ENCODE measurements at regions not wholly inside any gene's neighbourhood (a gene's known extent, or its start where the extent isn't known, plus 50 kb on each side); places are given as distances from the start of the nearest gene placed in this dataset.
"Not testable (repeated sequence)": the region's sequence is repeated elsewhere in the genome, so short reads cannot be mapped to it uniquely, and the experiment has no call there.

GRCh38 chr7:79774150-79774549, 320.7 kb upstream of the MAGI2 start:
- Histone ChIP-seq H3K36me3 (no peaks in the 10 kb centered on the region), H3K27ac (no peak overlapping the region), H3K4me1 (no peaks in the 10 kb centered on the region), H3K4me3 (no peak overlapping the region), H3K9me3 (no peaks in the 10 kb centered on the region), H3K27me3 (ENCODE audit: low read depth) (no peaks in the 10 kb centered on the region)
- ATAC-seq (no peak), DNase-seq (no peak)
- no peak for TF ChIP-seq CTCF (IDR thresholded peaks at IDR 0.05)
- intact Hi-C loops (cut with DNase I) = no loop called here

GRCh38 chr7:79770970-79771369, 317.5 kb upstream of the MAGI2 start:
- ATAC-seq (no peak), DNase-seq (no peak)
- H3K36me3 ChIP-seq = no peaks in the 10 kb centered on the region
- H3K27ac ChIP-seq = no peak overlapping the region
- no peaks in the 10 kb centered on the region for H3K27me3 ChIP-seq (ENCODE audit: low read depth)
- H3K4me1 ChIP-seq = no peaks in the 10 kb centered on the region
- no peak overlapping the region for H3K4me3 ChIP-seq
- TF ChIP-seq CTCF (IDR thresholded peaks at IDR 0.05) = no peak
- H3K9me3 ChIP-seq = no peaks in the 10 kb centered on the region
- intact Hi-C loops (cut with DNase I) = no loop called here

- Histone ChIP-seq H3K4me3 (no peak overlapping the region), H3K36me3 (no peaks in the 10 kb centered on the region), H3K27me3 (ENCODE audit: low read depth) (no peaks in the 10 kb centered on the region), H3K9me3 (no peaks in the 10 kb centered on the region), H3K27ac (no peak overlapping the region), H3K4me1 (no peaks in the 10 kb centered on the region)
- no peak for TF ChIP-seq CTCF (IDR thresholded peaks at IDR 0.05)
- DNase-seq (no peak), ATAC-seq (no peak)
- intact Hi-C loops (cut with DNase I) = no loop called here
Measured at GRCh38 chr7:79770063-79770462, 316.6 kb upstream of the MAGI2 start.

GRCh38 chr7:79767876-79768560, 314.6 kb upstream of the MAGI2 start:
- H3K4me1 ChIP-seq; H3K36me3 ChIP-seq; H3K27me3 ChIP-seq (ENCODE audit: low read depth); ATAC-seq; H3K27ac ChIP-seq; H3K9me3 ChIP-seq; H3K4me3 ChIP-seq; intact Hi-C loops (cut with DNase I): not testable (repeated sequence)
- peak; percentile 37 for DNase-seq

GRCh38 chr7:79767192-79767591, 313.7 kb upstream of the MAGI2 start:
- H3K27ac ChIP-seq; DNase-seq; H3K9me3 ChIP-seq; ATAC-seq; H3K27me3 ChIP-seq (ENCODE audit: low read depth); H3K36me3 ChIP-seq; intact Hi-C loops (cut with DNase I); H3K4me3 ChIP-seq; H3K4me1 ChIP-seq: not testable (repeated sequence)

GRCh38 chr7:79761876-79762429, 308.5 kb upstream of the MAGI2 start:
- no peak for ATAC-seq
- Histone ChIP-seq H3K27me3 (ENCODE audit: low read depth) (no peaks in the 10 kb centered on the region), H3K4me3 (no peak overlapping the region), H3K36me3 (no peaks in the 10 kb centered on the region), H3K9me3 (no peaks in the 10 kb centered on the region), H3K27ac (no peak overlapping the region), H3K4me1 (no peaks in the 10 kb centered on the region)
- DNase-seq = no peak
- TF ChIP-seq CTCF (IDR thresholded peaks at IDR 0.05) = no peak
- intact Hi-C loops (cut with DNase I) = no loop called here

- intact Hi-C loops (cut with DNase I) = not testable (repeated sequence)
Measured at GRCh38 chr7:79750941-79751340, 297.5 kb upstream of the MAGI2 start.

More at GRCh38 chr7:79750941-79751340, 297.5 kb upstream of the MAGI2 start:
- not testable (repeated sequence) for H3K4me3 ChIP-seq; H3K4me1 ChIP-seq; ATAC-seq; H3K9me3 ChIP-seq; DNase-seq; H3K36me3 ChIP-seq; H3K27me3 ChIP-seq (ENCODE audit: low read depth); H3K27ac ChIP-seq

Measured in lower lobe of right lung (tissue), 2 donors.